Mesothelial cell of epicardium (in vitro differentiated cells): ENCODE measurements at regions not wholly inside any gene's neighbourhood (a gene's known extent, or its start where the extent isn't known, plus 50 kb on each side); places are given as distances from the start of the nearest gene placed in this dataset.

Source experiments
- DNase-seq, 2 experiments: peaks; one replicate each; pipeline ENCODE4 v3.0.0; 2021; ENCODE audit warnings: low spot score in 2 of 2; ENCODE audit not compliant: unreplicated experiment in 2 of 2
- H3K27ac Mint-ChIP-seq: 2 replicates; pipeline ENCODE4 v1.8.0; 2021; ENCODE audit warnings: mixed read lengths
- H3K27me3 Mint-ChIP-seq: 2 replicates; pipeline ENCODE4 v1.8.0; 2021; ENCODE audit warnings: low read depth, mixed read lengths
- H3K36me3 Mint-ChIP-seq: 2 replicates; pipeline ENCODE4 v1.8.0; 2021; ENCODE audit warnings: mixed read lengths
- H3K4me1 Mint-ChIP-seq: 2 replicates; pipeline ENCODE4 v1.8.0; 2021; ENCODE audit warnings: mixed read lengths
- H3K4me3 Mint-ChIP-seq: 2 replicates; pipeline ENCODE4 v1.8.0; 2021; ENCODE audit warnings: mild to moderate bottlenecking, moderate library complexity, mixed read lengths
- H3K9me3 Mint-ChIP-seq: 2 replicates; pipeline ENCODE4 v1.8.0; 2021; ENCODE audit warnings: mixed read lengths
- TF ChIP-seq, protein P1 (sequence below): fragments of 200-600 bp; sonication (generic); IDR thresholded peaks from one replicate; pipeline ENCODE4 v1.5.0; 2021; ENCODE audit warnings: antibody characterized with exemption; ENCODE audit not compliant: unreplicated experiment

DNA sequence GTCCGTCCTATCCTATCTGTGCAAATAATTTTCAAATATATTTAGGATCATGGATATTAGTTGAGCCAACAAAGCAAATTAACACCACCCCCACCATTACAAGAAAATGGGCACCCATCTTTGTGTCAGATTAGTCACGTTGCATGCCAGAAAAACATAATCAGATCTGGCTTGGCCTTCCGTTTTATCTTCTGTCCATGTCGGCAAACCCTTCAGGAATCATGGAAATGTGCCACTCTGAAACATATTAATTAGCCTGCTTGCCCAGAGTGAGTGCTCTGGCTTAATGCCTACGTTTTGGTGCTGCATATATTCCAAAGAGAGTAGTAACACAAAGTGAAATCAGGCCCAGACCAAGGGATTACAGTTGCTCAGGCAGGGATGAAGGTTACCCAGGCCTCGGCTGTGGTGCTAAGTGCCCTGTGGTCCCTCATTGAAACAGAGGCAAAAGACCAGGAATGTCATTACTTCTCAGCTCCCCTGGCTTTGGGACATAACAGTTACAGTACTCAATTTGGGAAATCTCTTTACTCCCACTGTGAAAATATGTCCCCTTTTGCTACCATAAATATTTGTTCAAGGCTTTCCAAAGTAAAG is 154.0 kb upstream of the LSM8 start:
- no peaks in the 10 kb centered on the region for H3K9me3 Mint-ChIP-seq
- H3K27me3 Mint-ChIP-seq: no peaks in the 10 kb centered on the region
- H3K27ac Mint-ChIP-seq: no peak overlapping the region
- DNase-seq: no peak
- peaks cover 13% of the 10 kb centered on the region for H3K4me1 Mint-ChIP-seq
- H3K4me3 Mint-ChIP-seq: no peak overlapping the region
- TF ChIP-seq, protein P1, sequence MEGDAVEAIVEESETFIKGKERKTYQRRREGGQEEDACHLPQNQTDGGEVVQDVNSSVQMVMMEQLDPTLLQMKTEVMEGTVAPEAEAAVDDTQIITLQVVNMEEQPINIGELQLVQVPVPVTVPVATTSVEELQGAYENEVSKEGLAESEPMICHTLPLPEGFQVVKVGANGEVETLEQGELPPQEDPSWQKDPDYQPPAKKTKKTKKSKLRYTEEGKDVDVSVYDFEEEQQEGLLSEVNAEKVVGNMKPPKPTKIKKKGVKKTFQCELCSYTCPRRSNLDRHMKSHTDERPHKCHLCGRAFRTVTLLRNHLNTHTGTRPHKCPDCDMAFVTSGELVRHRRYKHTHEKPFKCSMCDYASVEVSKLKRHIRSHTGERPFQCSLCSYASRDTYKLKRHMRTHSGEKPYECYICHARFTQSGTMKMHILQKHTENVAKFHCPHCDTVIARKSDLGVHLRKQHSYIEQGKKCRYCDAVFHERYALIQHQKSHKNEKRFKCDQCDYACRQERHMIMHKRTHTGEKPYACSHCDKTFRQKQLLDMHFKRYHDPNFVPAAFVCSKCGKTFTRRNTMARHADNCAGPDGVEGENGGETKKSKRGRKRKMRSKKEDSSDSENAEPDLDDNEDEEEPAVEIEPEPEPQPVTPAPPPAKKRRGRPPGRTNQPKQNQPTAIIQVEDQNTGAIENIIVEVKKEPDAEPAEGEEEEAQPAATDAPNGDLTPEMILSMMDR: no peak
- no peaks in the 10 kb centered on the region for H3K36me3 Mint-ChIP-seq

DNA sequence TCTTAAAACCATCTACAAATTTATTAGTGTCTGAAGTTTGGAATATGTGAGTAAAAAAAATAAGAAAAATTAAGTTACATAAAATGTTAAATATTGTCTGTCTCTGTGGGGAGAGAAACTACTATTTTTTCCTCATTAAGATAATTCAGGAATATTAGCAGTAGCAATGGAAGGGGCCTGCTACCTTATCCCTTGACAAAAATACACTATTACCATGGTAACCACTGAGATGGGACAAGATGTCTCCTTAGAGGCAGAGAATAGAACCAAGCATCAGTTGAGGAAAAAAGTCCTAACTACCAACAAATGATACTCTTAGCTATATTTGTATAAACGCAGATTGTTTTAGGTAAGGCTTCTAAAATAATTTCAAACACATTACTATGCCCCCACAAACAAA is 150.7 kb upstream of the LSM8 start:
- Mint-ChIP-seq H3K27ac (no peak overlapping the region), H3K9me3 (no peaks in the 10 kb centered on the region), H3K4me1 (peaks cover 13% of the 10 kb centered on the region), H3K27me3 (no peaks in the 10 kb centered on the region), H3K4me3 (no peak overlapping the region), H3K36me3 (no peaks in the 10 kb centered on the region)
- no peak for DNase-seq
- TF ChIP-seq, protein P1: no peak

DNA sequence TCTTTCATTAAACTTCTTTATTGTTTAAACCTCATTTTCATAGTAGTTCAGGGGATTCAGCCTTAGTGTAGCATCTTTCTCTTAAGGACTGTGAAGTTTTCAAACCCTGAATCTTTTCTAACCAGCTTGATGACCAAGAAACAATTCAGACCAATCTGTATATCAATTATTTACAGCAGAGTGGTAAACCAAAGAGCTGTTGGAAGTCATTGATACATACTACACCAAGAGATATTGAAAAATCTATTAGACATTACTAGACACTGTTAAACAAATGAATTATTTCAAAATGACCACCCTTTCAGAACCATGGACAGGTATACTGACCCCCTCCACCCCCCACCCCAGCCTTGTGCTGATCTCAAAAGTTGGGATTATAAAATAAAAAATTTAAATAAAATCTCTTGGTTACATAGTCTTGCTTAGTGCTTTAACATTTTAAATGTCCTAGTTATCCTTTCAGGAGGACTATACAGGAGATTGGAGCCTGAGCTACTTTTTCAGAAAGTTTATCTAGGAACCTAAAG is 143.9 kb upstream of the LSM8 start:
- DNase-seq: no peak
- Mint-ChIP-seq H3K4me1 (peaks cover 20% of the 10 kb centered on the region), H3K27me3 (no peaks in the 10 kb centered on the region), H3K9me3 (no peaks in the 10 kb centered on the region), H3K27ac (no peak overlapping the region), H3K36me3 (no peaks in the 10 kb centered on the region), H3K4me3 (no peak overlapping the region)
- TF ChIP-seq, protein P1: no peak

DNA sequence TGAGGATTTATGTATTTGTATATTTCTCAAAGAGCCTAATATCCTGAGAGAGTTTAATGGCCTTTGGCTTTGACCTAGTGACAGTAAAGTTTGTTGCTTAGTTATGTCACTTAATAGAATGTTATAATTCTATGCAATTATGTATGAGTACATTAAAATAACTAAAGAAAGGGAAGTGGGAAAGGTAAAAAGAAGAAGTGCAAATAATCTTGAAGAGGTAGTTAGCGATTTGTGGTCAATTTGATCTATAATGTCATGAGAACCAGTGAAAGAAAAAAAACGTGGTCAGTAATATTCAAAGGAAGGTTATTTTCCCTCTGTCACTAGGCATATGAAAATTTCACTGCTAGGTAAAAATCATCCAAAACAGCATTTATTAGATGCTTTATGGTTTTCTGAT is 143.4 kb upstream of the LSM8 start:
- H3K4me3 Mint-ChIP-seq: no peak overlapping the region
- H3K27me3 Mint-ChIP-seq: no peaks in the 10 kb centered on the region
- H3K36me3 Mint-ChIP-seq: no peaks in the 10 kb centered on the region
- no peak for DNase-seq
- peaks cover 20% of the 10 kb centered on the region for H3K4me1 Mint-ChIP-seq
- TF ChIP-seq, protein P1: no peak
- H3K27ac Mint-ChIP-seq: no peak overlapping the region
- H3K9me3 Mint-ChIP-seq: no peaks in the 10 kb centered on the region

DNA sequence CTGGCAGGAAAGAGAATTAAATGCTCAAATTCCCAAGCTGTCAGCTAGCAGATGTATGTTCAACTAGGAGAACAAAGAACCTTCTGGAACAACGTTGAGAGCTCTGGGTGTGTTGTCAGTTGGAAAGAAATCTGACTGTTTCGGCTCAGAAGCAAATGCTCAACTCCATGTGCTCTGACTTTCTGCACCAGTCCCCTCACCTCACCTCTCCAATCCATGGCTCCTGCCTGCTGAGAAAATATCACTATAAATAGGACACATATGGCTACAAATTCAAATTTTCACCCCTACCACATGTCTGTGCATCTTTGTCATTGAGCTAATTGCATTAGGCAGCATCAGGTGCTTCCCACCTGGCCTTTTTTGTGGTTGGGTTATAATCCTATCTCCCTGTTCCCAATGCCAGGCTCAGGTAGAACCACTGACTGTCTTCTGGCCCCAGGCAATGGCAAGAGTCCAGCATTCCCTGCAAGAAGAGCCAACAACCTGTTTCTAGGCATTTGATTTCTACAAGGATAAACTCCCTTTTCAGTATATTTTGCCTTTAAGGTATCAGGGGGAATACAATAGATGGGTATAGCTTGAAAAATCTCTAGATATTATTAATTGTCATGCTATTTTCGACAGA is 142.6 kb upstream of the LSM8 start:
- Mint-ChIP-seq H3K4me3 (no peak overlapping the region), H3K27ac (peak overlapping the region; percentile 23), H3K36me3 (no peaks in the 10 kb centered on the region), H3K27me3 (no peaks in the 10 kb centered on the region), H3K4me1 (peaks cover 20% of the 10 kb centered on the region), H3K9me3 (no peaks in the 10 kb centered on the region)
- peak in 1 of 2 experiments; percentile 48 for DNase-seq
- TF ChIP-seq, protein P1: no peak
